Hematopoietic multipotent progenitor cell (in vitro differentiated cells): ENCODE measurements at regions not wholly inside any gene's neighbourhood (a gene's known extent, or its start where the extent isn't known, plus 50 kb on each side); places are given as distances from the start of the nearest gene placed in this dataset.

Experiments used
- DNase-seq, 3 donors: peaks; one replicate each; pipeline ENCODE4 v3.0.0-alpha.2; 2011 to 2015; ENCODE audit warnings: low read depth in 2 of 3, low spot score in 2 of 3

- DNase-seq, result no peak
Measured at GRCh38 chr12:92215358-92215757, 69.7 kb upstream of the BTG1 start.

- DNase-seq, result no peak
Measured at GRCh38 chr12:92213166-92213565, 67.5 kb upstream of the BTG1 start.

DNA sequence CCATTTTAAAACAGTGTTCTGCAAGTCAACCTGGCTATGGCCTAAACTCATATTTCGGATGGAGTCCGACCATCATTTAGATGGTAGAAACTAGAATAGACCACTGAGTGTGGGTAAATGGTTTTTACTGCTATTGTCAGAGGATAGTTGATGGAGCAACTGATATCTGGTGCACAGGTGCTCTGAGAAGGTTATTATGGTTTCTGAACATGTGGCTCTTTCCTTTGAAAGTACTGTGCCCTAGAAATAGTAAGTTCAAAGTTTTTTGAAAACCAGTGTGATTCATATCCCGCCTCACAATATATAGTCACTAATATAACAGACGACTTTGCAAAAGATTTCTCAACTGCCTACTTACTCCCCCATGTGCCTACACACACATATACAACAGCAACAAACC is 64.4 kb upstream of the BTG1 start:
- no peak for DNase-seq

DNA sequence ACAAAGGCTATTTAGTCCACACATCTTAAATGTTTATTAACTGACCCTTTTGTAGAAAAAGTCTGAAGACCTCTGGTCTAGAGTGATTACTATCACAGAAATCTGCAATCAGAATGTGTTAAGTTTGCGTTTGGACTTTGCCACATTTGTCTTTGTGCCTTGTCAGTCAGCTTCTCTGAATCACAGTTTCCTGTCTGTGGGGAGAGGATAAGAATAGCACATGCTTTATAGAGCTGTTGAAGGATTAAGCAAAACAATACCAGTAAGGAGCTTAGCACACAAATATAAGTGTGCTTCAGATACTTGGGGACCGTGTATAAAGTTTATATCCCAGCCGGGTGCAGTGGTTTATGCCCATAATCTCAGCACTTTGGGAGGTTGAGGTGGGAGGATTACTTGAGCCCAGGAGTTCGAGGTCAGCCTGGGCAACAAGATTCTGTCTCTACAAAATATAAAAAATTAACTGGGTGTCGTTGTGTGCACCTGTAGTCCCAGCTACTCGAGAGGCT is 63.0 kb upstream of the BTG1 start:
- peak in 2 of 3 donors; percentile 72 to 88 for DNase-seq

DNA sequence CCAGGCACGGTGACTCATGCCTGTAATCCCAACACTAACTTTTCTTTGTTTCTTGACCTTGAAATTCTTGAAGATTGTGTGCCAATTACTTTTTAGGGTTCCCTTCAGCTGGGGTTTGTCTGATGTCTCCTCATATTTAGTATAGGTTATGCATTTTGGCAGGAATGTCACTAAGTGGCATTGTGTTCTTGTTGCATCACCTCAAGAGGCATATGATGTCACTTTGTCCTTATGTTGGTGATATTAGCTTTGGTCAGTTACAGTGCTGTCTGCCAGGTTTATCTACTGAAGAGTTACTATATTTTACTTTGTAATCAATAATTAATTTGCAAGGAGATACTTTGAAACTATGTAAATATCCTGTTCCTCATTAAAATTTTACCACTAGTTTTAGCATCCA is 61.0 kb upstream of the BTG1 start:
- no peak for DNase-seq

GRCh38 chr12:92206011-92206410 is 60.4 kb upstream of the BTG1 start:
- DNase-seq, result no peak

GRCh38 chr12:92199819-92200576 is 54.4 kb upstream of the BTG1 start:
- DNase-seq, result no peak

DNA sequence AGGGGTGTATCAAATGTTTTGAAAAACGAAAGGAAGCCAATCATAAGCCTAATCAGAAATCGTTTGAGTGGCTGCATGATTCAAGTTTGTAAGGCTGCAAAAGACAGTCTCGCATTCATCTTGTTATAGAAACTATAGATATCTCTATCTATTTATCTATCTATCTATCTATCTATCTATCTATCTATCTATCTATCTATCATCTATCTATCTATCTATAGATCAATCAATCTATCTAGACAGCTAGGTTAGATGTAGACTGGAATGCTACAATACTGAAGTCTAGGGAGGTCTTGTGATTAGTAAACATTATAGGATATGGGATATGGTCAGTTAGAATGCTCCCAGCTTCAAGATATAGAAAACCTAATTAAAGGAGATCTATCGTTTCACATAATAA is 52.2 kb upstream of the BTG1 start:
- DNase-seq, result no peak

DNA sequence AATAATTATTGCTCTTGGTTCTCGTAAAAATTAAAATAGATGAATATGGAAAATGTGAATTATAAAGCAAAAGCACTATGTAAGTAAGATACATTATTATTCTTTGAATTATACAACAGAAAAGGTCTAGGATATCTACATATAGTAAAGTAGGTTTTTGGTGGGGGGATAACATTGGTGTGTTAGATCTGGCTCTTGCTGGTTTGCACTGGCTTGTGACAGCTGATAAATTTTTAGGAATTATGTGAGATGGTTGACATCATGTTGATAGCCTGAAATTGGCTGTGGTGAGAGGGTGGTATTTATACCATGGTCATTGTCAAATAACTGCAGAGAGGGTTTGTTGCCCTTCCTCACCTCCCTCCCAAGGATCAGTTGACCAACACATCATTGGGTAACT is 50.7 kb upstream of the BTG1 start:
- DNase-seq, result no peak
